NCI-H345 treated with DMSO at 0.1 percent for 48 hours (cell line): ENCODE measurements at regions not wholly inside any gene's neighbourhood (a gene's known extent, or its start where the extent isn't known, plus 50 kb on each side); places are given as distances from the start of the nearest gene placed in this dataset.
A peak's percentile ranks its signal among the peaks of the same experiment; 100 is the strongest.

Experiments used
- DNase-seq: peaks from one replicate; lab custom pipeline; 2025; ENCODE audit not compliant: unreplicated experiment; lab: John Stamatoyannopoulos, UW

DNA sequence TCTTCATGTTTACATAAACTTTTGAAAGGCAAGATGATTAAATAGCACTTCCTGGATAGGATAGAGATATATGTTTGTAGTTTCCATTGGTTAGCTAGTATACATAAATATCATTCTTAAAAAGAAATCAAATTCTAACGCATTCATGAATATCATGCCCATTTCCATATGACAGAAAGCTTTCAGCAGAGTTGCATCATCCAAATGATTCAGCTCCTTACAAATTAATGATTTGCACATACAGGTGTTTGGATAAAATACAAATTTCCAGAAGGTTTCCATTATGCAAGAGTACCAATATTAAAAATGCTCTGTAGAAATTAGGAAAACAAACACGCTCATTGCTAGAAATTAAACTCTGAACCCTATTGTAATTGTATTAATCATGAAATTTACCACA lies 264.4 kb downstream of the FOXG1 start:
- DNase-seq = no peak

- DNase-seq = no peak
These were observed 268.5 kb downstream of the FOXG1 start for GRCh38 chr14:29035134-29035533.

- DNase-seq = no peak
These were observed 270.8 kb downstream of the FOXG1 start for GRCh38 chr14:29037411-29037810.

- no peak for DNase-seq
These were observed 272.6 kb downstream of the FOXG1 start for GRCh38 chr14:29039171-29039570.

GRCh38 chr14:29042551-29042950 lies 276.0 kb downstream of the FOXG1 start:
- no peak for DNase-seq

GRCh38 chr14:29043737-29044136 lies 277.1 kb downstream of the FOXG1 start:
- no peak for DNase-seq

DNA sequence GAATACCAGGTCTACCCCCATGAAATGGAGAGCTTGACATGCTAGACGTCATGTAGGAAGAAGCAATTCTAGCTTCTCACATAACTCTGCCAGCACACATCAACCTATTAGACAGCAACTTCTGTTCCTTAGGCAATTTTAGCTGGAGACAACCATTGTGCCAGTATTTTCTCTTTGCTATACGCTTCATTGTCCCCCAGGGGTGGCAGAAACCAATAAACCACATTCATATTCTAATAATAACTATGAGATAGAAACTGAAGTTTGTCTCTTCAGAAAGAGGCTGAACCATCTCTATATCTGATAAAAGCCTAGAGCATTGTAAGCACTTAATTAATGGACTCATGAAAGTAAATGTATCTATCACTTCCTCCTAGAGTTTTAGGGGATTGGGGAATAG lies 278.6 kb downstream of the FOXG1 start:
- no peak for DNase-seq

GRCh38 chr14:29054119-29054518 lies 287.5 kb downstream of the FOXG1 start:
- no peak for DNase-seq

DNA sequence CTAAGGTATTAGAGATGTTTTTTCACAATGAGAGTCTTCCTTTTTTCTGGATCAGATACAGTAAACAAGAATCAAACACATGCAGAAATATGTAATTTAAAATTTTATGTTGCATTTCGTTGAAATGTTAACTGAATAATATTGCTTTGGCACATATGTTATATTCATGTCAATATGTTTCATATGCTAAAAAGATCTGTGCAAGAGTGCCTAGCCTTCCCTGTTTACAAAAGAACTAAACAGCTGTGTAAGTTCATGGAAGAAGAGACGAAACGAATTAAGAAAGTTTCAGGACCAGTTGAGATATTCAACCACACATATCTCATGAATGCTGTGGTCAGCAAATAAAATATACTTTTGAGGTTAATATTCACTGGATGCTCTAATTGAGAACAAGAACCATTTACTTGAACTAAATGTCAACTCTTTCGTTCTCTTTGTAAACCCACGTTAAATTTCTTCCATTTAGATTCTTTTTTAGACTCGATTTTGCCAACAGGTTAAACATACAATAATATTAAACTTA lies 289.5 kb downstream of the FOXG1 start:
- no peak for DNase-seq

DNA sequence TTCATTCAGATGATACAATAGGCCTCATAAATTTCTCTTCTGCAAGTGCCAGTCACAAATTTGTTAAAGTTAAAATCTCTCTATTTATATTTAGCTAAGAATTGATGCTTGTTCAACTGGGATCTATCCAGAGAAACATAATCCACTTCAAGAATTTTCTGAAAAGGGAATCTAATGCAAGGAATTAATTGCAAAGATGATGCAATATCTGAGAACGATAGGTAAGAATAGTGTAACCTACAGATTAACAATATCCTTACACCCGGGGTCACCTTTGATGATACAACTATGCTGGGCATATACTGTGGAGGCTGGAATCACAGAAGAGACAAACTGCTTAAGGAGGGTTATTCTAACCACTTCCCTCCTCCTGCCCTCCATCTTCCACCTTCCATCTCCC lies 295.1 kb downstream of the FOXG1 start:
- no peak for DNase-seq

- DNase-seq = no peak
These were observed 295.9 kb downstream of the FOXG1 start for GRCh38 chr14:29062466-29062865.

- DNase-seq = peak; percentile 10
These were observed 296.4 kb downstream of the FOXG1 start for GRCh38 chr14:29062976-29063375.

- DNase-seq = no peak
These were observed 297.8 kb downstream of the FOXG1 start for GRCh38 chr14:29064305-29064900.

GRCh38 chr14:29069228-29069627 lies 302.6 kb downstream of the FOXG1 start:
- no peak for DNase-seq

GRCh38 chr14:29075761-29076160 lies 309.2 kb downstream of the FOXG1 start:
- DNase-seq = no peak

DNA sequence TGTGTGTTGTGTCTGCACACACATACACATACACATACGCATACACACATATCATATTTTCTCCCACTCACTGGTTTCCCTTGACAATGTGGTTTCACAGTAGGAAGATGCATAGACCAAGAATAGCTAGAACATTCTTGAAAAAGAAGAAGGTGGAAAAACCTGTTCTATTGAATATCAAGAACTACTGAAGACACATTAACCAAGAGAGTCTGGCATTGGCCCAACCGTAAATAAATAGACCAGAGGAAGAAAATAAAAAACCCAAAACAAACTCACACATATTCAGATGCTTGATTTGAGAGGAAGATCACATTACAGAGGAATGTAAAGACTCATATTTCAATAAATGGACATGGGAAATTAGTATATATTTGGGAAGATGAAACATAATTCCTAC lies 311.3 kb downstream of the FOXG1 start:
- no peak for DNase-seq

GRCh38 chr14:29078810-29079522 lies 312.4 kb downstream of the FOXG1 start:
- DNase-seq = no peak

- DNase-seq = no peak
These were observed 319.0 kb downstream of the FOXG1 start for GRCh38 chr14:29085546-29085945.

- no peak for DNase-seq
These were observed 323.3 kb downstream of the FOXG1 start for GRCh38 chr14:29089849-29090248.

DNA sequence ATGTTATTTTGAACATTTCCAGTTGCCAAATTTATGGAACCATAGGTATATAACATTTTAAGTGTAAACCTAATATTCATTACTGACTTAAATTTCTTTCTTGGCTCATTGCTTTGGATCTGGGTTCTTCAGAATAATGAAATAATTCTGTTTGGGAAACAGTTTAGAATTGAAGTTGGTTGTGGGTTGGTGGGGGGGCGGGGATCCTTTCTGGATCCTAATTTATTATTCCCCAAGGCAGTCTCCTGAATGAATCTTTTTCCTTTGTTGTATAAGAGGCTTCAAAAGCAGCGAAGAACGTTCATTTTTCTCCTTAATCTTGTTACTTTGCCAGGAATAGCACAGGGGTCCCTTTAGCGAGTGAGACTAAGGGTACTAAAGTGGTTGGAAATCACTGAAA lies 325.5 kb downstream of the FOXG1 start:
- no peak for DNase-seq

DNA sequence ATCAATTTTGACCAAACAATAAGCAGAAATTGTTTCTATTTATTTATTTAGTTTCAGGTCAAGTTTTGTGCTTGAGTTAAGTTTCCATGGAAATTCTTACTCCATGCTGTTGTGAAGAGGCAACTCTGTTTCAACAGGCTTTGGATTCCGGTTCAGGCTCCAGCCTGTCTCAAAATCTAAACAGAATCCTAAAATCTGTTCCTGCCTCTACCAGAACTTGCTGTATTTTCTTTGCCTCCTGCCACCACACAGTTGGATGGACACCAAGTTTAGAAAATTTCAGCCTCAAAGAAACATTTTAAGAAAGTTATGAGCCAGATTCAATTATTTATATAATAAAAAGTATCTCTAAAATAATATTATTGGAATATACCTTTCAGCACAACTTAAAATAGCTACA lies 330.9 kb downstream of the FOXG1 start:
- DNase-seq = no peak

DNA sequence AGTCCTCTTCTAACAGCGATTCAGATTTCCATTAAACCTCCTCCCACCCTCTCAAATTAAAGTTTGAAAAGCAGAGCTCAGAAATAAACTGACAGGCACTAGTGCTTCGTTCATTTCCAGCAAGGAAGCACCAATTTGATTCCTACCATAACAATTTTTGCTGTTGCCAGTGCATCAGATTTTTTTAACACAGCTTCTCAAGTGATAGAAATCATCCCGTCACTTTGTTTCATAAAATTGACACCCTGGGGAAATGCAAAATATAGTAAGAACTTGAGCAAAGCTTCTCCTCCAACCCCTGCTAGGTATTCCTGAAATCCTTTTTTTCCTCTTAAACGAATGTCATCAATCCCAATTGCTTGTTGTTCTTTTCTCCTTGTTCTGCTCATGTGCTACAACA lies 332.1 kb downstream of the FOXG1 start:
- DNase-seq = no peak

GRCh38 chr14:29102266-29102665 lies 335.7 kb downstream of the FOXG1 start:
- DNase-seq = no peak
